Activated CD4-positive, alpha-beta T cell treated with anti-CD3 and anti-CD28 coated beads for 1 hour (primary cell): ENCODE measurements at regions not wholly inside any gene's neighbourhood (a gene's known extent, or its start where the extent isn't known, plus 50 kb on each side); places are given as distances from the start of the nearest gene placed in this dataset.

Experiments
- DNase-seq: peaks from one replicate; pipeline ENCODE4 v3.0.0-alpha.2; 2020

DNA sequence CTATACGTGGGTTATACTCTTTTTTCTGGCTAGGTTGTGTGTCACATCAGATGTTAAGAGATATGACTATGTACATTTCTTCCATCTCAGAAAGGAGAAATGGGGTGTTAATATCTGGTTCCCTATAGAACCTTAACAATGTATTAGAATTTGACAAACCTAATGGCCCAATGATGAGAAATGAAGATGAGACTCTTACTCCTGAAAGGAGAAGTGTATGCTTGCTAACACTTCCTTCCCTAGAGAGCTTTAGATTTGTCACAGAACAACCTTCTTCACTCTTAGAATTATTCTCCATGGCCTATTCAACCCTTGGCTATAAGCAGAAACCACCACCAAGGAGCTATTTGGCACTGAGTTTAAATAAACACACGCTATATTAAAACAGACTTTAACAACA is 839.6 kb downstream of the GALC start:
- DNase-seq: no peak

DNA sequence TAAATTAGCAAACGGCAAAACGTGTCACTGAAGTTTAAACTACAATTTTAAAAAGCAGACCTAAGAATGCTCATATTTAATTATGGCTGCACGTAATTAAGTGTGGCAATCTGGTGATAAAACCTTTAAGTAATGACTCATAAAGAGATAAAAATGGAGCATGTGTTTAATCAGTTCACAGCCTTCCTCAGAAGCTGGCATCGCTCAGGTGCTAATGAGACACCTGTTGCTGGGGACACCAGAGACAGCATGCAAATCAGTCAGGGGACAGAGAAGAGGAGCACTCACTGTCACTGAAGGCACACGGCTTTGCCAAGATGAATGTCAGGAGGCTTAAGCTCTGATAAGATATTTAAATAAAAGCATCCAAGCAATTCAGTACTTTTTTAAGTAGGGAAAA is 840.3 kb downstream of the GALC start:
- no peak for DNase-seq

DNA sequence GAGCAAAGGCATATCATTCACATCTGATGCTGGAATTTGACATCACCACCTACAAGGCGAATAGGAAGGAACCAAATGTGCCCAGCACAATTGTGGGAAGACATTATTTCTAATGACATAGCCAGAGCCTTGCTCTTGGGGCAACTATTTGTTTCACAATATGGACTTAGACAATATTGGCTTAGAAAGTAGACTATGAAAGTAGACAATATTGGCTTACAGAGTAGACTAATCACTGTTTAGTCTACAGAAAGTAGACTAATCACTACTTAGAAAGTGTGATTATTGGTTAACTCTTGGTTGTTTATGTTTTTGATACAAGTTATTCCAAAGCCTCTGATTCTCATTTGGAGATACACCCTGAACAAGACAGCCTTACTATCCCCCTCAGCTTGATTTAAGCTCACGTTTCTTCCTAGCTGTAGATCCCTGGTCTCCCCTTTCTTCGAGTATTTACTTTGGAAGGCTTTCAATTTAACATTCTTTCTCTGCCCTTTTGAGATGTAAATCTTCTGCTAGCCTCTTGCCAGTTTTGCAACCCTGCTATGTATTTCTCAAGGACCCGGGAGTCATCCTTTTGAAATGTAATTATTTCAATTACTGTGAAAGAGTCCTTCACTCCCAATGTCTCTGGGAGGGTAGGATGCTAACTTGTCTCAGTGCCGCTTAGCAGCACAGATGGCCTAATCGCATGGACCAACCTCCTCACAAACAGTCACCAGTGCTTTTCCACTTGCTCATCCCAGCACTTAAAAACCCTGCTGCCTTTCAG is 843.2 kb downstream of the GALC start:
- no peak for DNase-seq

DNA sequence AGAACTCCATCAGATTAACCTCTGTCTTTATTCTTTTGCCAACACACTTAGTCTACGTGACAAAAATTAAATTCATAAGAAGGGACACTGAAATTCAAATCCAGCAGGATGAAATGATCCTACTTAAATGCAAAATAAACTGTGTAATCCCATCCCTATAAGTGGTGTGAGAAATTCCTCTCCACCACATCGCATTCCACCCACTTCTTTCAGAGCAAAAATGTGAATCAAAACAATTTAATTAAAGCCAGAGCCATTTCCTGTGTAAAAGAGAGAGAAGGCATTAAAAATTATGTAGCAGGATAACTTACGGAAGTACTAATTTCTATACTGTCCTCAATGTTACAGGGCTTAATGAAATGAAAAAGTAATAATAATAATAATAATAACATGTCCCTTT is 844.3 kb downstream of the GALC start:
- no peak for DNase-seq

DNA sequence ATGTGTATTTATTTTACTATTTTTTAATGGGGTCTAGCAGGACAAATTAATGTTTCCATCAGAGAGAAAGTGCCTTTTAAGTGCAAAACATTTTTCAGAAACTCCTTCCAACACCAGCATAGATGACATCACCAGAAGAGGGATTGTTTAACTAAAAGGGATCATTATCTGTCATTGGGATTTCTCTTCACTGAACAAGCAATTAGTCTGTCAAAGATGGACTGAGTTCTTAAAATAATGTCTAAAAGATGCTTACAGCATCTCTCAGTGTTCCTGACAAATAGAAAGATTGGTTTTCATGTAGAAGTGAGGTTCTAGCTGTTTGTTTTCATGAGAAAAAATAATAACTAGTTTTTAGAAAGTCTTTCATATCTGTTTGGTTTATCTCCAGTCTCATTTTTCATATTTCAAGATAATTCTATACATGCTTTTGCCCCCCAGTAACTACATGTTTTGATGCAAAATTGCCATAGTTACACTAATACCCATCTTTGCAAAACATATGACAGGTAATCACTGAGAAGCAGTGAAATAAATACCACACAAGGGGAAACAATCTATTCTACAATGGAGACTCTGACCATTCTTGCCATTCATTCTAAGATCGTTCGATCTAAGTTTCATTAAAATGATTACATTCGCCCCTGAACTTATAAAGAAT is 850.3 kb downstream of the GALC start:
- no peak for DNase-seq

DNA sequence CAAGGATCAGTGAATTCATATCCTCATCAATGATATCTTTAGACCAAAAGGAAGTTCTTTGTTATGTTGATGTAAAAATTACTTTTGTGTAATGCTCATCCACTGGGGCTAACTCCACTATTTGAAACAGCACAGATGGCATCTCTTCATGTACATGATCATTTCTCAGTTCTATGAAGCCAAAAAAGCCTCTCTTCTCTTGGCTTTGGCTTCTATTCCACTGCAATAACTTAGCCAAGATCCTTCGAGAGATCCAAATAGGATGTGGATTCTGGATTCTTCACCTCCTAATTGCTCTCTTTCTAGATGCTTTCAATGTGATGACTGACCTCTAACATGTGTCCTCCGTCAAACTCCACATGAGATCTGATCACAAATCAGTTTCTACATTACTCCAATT is 851.2 kb downstream of the GALC start:
- DNase-seq: no peak

DNA sequence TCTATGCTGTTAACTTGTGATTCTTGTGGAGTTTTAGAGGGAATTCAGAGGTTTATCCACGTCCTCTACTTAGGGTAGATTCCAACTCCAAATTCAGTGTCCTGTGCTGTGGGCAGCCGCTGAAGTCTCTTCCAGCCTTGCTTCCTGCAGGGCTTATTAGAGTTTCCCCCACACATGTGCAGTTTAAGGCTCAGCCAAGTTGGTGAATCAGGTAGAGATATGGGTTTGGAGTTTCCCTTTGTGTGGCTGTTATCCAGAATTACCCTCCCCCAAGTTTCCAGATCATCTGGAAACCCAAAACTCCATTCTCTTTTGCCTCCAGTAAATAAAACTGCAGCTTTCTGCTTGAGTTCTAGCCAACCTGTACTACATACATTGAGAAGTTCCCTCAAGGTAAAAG is 853.7 kb downstream of the GALC start:
- DNase-seq: no peak

DNA sequence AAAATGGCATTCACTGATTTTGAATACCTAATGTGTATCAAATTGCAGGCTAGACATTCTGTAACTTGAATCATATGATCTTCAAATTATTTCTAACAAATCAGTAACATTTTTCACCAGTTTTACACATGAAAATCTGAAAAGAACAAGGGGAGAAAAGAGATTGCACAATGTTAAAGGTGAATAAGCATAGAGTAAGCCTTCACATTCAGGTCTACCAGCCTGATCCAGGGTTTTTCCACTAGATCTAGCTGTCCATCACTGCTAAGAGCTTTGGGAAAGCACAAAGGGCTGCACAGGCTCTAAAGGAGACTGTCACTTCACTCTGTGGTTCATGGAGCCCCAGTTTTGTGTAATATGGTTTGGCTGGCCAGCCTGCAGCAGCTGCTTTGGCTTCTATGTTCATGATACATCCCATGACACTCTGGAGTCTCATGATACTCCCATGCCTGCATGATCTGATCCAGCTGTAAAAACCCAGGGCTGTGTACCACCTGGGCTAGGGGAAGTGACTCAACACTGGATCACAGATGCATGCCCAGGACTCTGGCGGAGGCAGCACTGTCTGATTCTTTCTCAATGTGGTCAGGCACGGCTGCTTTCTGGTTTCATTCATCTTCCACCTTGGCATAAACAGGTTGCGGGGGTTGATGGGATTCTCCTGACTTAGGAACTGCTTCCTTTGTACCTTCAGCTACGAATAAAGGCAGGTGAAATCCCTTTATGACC is 859.7 kb downstream of the GALC start:
- DNase-seq: no peak

DNA sequence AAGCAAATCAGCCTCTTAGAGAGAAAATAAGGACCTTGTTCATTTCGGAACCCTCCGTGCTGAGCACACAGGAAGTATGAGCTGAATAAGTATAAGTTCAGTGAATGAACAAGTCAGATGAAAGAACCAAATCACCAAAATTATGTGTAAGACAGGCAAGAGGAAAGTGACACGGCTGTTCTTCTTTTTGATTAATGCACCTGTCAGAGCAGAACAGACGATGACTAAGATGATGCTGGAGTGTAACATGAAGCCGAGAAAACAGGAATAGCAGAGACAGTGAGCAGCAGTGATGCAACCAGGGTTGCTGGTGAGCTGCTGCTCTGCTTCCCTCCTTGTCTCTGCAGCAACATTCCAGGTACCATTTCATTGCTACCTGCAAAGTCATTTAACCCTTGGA is 861.1 kb downstream of the GALC start:
- DNase-seq: no peak

DNA sequence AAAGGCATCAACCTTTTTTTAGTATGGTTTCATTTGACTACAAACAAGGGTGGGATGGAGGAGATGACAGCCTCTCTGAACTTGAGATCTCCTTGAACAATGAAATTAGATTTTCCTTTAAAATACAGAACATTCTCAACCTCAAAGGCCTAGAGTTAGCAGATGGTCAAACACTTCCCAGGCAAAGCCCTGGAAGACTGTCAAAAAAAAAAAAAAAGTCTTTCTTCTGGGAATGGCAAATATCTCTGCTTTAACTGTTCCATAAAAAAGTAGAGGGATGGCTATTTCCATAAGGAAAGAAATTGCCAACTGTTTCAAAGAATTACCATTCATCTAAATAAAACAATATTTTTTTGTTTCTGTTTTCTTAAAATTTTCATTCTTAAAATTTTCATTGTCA is 870.8 kb downstream of the GALC start:
- no peak for DNase-seq

DNA sequence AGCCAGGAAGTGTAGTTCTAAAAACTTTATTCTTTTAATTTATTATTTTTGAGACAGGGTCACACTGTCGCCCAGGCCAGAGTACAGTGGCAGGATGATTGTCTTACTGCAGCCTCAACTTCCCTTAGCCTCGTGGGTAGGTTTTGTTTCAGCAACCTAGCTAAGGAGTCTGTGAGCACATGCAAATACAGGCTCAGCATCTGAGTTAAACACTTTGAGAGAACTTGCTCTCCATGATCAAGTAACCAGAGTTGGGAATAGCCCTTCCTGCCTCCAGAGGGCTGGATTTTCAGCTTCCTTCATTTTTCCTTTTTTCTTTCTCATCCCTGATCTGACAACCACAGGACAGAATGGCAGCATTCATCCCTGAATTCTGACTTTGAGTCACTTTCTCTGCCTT is 871.3 kb downstream of the GALC start:
- no peak for DNase-seq

DNA sequence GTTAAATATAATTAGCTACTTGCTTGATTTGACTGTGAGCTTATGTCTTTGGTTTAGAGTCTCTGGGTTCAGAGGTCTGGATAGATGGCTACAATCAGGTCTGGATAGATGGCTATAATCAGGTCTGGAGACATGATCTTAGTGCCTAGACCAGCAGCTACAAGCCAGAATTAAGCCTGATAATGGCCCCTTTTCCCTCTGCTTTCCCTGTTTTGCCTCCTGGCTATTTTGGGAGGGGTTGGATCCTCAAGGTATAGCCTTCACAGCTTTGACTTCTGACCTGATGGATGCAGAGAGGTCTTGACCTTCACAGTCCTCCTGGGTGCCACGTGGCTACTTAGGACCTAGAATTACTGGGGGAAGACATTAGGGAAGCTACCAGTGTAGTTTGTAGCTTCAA is 877.7 kb downstream of the GALC start:
- DNase-seq: no peak

DNA sequence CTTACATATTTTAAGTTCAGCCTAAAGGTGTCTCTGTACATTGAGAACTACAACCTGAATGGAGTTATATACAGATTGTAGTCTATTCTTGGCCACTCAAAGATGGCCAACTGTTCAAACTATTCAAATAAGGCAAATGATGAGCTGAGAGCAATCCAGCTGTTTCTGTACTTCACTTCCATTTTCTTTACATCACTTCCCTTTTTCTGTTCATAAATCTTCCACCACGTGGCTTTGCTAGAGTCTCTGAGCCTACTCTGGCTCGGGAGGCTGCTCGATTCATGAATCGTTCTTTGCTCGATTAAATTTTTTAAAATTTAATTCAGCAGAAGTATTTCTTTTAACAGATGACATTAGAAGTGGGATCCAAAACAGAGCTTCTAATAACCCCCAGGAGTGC is 879.7 kb downstream of the GALC start:
- DNase-seq: no peak

DNA sequence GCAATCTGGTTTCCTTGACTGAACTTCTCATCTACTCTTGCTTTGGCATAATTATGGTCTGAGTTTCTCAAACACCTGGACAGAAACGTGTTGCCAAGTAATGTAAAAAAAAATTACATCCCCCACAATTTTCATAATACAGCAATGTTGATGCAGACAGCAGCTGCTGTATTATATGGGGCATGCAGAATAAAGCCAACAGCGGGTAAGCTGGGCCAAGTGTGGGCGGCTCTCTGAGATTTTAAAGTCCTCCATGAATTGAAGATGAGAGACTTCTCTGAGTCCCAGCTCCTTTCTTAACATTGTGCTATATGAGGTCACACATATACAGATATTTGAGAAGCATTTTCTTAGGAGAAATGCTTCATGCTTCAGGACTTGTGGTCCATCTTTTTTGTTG is 881.2 kb downstream of the GALC start:
- DNase-seq: no peak

DNA sequence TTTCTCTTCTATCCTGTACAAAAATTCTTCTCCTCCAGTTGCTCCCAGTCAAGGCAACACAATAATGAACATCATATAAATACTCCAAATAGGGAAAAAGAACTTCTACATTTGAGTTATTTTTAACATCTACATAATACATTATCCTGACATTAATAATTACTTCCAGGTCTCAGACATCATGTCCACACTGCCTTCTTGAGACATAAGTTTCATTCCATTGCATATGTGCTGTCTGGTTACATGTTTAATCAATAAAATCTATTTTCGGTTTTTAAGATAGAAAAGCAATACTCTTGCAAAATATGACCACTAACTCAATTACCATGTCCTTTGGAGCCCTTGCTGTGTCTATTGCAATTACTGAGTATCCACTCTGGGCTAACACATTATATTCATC is 881.9 kb downstream of the GALC start:
- DNase-seq: no peak

DNA sequence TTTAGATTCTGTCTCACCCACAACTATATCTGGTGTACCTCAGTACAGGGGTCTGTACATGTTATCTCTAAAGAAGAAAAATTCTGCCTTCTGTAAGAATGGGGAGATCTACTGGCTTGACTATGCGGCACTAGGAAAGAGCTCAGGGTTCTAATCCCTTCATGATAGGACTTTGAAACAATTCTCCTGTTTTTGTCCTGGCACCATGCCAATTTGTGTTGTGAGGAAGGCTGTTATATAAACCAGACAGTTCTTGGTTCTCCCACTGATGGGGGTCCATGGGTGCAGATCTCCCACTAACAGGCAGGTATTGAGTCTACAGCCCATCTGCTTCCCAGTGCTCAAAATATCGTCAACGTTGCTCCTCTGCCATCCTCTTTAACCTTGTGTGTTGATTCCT is 883.7 kb downstream of the GALC start:
- no peak for DNase-seq

DNA sequence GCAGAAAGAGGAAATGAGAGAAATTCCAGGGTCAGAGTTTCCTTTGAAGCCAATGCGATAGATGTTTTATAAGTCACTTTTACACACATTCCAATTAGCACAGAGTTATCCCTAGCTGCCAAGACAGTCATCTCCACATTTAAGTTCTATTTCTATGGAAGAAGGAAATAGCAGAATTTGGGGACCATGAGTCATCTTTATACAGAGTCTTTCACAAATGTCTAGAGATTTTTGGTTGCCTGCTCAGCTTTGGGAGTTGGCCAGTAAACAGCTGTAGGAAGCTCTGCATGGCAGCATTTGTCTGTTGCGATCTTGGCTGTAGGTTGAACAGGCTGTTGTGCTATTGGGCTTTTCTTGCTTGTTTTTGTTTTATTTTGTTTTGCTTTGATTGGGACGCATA is 884.3 kb downstream of the GALC start:
- no peak for DNase-seq

DNA sequence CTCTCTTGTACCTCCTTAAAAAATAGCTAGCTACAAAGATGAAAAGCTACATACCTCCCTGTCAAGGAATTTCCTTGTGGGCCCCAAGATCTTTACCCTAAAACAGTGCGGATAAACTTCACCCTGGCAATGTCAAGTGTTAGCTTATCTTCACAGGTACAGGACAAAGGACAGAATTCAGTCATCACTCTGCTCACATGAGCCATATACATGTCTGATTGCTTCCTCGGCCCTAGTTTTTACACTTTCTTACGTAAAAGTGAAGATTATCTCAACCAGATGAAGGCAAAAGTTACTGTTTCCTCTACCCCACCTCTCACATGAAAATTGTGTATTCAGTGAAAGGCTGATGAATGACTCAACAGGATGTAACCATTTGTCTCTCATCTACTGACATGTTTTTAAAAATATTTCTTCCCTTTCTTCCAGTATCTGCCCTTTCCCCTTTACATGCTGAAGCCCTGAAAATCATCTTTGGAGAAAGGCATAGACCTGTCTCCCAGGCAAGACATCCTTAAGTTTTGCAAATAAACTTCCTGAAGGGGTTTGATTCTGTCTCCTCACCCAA is 890.1 kb downstream of the GALC start:
- no peak for DNase-seq

DNA sequence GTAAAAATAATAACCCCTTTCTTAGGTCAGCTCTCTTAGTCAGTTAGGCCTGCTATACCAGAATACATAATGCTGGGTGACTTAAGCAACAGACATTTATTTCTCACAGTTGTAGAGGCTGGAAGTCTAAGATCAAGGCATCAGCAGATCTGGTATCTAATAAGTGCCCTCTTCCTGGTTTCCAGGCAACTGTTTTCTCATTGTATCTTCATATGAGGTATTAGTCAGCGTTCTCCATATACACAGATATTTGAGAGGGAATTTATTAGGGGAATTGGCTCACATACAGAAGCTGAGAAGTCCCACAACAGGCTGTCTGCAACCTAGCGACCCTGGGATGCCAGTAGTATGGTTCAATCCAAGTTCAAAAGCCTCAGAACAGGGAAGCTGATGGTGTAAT is 896.0 kb downstream of the GALC start:
- no peak for DNase-seq

DNA sequence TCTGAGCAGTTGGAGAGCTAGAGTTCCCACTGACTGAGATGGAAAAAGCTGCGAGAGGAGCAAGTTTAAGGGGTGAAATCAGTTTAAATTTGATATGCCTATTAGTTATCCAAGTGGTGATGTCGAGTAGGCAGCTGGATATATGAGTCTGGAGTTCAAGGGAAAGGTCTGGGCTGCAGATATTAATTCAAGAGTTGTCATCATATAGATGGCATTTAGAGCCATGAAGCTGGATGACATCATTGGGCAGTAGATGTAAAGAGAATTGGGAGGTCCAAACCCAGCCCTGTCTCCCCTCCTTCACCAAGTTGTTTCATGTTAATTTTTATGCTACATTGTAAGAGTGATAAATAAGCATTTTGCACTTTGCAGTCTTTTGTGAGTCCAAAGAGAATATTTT is 898.1 kb downstream of the GALC start:
- no peak for DNase-seq

DNA sequence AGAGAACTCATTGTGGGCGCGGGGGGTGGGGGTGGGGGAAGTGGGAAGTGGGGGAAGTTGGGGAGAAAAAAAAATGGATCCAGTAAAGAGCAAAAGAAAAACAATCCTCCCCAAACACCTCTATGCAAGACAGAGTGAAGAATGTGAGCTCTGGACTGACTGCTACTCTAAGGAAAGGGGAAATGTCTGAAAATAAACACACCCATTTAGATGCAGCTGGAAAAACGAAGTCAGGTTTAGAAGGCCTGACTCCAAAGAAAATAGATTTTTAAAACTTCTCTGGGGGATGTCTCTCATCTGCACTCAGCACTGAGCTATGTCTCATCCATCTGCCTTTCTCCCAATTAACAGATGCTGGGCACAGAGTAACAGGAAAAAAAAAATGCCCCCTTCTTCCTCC is 904.4 kb downstream of the GALC start:
- DNase-seq: no peak

DNA sequence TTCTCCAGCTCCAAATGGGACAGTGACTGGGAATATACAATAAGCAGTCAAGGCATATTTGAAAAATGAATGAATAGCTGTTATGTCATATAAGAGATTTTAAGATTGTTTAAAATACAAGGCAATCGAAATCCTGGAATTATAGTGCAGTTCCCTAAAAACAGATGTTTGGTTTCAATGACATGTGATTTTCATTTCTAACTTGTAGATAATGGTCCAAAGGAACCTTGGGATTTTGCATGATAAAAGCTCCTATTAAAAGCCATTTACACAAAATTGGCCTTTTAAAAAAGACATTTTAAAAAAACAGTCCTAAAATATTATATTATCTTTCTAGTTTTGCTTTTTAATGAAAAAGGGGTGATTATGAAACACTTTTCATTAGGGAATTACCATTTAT is 905.1 kb downstream of the GALC start:
- no peak for DNase-seq

DNA sequence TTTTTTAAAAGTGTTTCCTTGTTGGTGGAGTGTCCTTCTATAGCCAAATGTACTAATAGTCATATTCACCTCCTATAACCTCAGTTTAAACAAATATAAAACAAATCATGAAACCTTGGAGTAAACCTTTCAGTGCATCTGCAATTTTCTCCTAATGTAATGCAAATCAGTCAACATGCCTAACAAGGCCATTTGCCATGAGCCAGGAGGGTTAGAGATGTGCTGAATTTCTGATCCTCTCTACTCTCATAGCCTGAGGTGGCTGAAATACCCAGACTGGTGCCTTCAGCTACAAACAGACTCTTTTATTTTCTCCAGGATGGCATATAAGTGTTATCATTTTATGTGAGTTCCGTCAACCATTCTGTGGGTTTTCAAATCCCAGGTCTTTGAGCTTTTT is 908.1 kb downstream of the GALC start:
- no peak for DNase-seq

DNA sequence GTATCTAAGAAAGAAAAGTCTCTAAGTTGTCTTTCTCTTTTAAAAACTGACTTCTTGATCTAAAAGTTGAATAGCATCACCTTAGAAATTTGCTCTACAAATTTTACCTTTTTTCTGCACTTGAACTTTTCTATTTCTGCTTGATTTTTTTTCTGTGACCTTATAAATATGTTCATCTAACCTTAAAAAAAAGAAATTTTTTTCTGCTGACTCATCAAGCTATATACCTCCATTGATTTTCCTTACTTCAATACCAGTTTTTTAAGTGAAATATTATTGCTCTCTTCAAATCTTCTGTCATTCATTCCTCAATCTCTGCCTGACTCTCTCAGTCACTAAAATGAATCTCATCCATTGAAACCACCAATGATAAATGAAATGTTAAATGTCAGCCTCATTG is 910.1 kb downstream of the GALC start:
- DNase-seq: no peak
